HCT116 (cell line): ENCODE measurements at regions not wholly inside any gene's neighbourhood (a gene's known extent, or its start where the extent isn't known, plus 50 kb on each side); places are given as distances from the start of the nearest gene placed in this dataset.

Experiments used
- ATAC-seq: fragments of 200-7000 bp; cut with Tn5 transposase; 2 replicates; pipeline ENCODE4 v1.9.1; 2020; ENCODE audit warnings: mild to moderate bottlenecking, moderate library complexity
- BruUV-seq: library from RNA; stranded (reverse); fragments of 400-500 nt; replicated peaks from 2 replicates; lab custom pipeline; 2021; lab: Mats Ljungman, UMichigan
- CTCF ChIA-PET: fragments of 300-600 bp; sonication (Branson Sonifier 250); formaldehyde crosslinking; loops from one replicate; lab custom pipeline; 2021; ENCODE audit warnings: antibody characterized with exemption; lab: Charles Lee
- POLR2A ChIA-PET: fragments of 300-600, 350-600 bp; sonication (Branson Sonifier 250); formaldehyde crosslinking; loops from one replicate; lab custom pipeline; 2021; ENCODE audit warnings: antibody characterized with exemption; lab: Charles Lee
- RAD21 ChIA-PET, 2 experiments: fragments of 300-600 bp; sonication (Branson Sonifier 250); formaldehyde crosslinking; loops; one replicate each; lab custom pipeline; 2023; ENCODE audit warnings: low total read pairs in 2 of 2; ENCODE audit not compliant: uncharacterized antibody in 2 of 2, unreplicated experiment in 2 of 2, low non-redundant PET in 1 of 2; lab: Charles Lee
- DNase-seq: peaks from one replicate; pipeline ENCODE4 v3.0.0-alpha.2; 2010; ENCODE audit warnings: low read depth, low spot score
- H2AFZ ChIP-seq: fragments of 200-600 bp; shearing (Covaris generic), sonication (generic); 2 replicates; pipeline ENCODE4 v1.6.1; 2017; ENCODE audit warnings: low read depth, mixed run types, mixed read lengths, antibody characterized with exemption, low read length; ENCODE audit not compliant: poor library complexity, severe bottlenecking
- H3K27ac ChIP-seq: 2 replicates; pipeline ENCODE4 v1.5.1; 2012; ENCODE audit warnings: low read depth, low read length
- H3K27me3 ChIP-seq: fragments of 200-600 bp; sonication (generic); 2 replicates; pipeline ENCODE4 v1.6.1; 2016; ENCODE audit warnings: mixed run types, low read length, mixed read lengths; ENCODE audit not compliant: insufficient read depth
- H3K36me3 ChIP-seq, 2 experiments: fragments of 200-500 bp in 1 of 2; fragments of 200-600 bp in 1 of 2; sonication (Bioruptor generic) in 1 of 2; sonication (generic) in 1 of 2; 2 replicates each; pipeline versions ENCODE4 v1.5.1 to v1.6.1; 2014 to 2016; ENCODE audit warnings: low read length in 2 of 2, inconsistent platforms in 1 of 2, mixed read lengths in 1 of 2, mixed run types in 1 of 2; ENCODE audit not compliant: insufficient read depth in 2 of 2, control insufficient read depth in 1 of 2
- H3K4me1 ChIP-seq, 2 experiments: fragments of 200-600 bp in 1 of 2; sonication (generic) in 1 of 2; 2 replicates each; pipeline versions ENCODE4 v1.5.1 to v1.6.1; 2012 to 2017; ENCODE audit warnings: low read length in 2 of 2, inconsistent platforms in 1 of 2, mild to moderate bottlenecking in 1 of 2, mixed read lengths in 1 of 2, mixed run types in 1 of 2, moderate library complexity in 1 of 2; ENCODE audit not compliant: insufficient read depth in 2 of 2, control insufficient read depth in 1 of 2
- H3K4me2 ChIP-seq: fragments of 200-600 bp; sonication (generic); 2 replicates; pipeline ENCODE4 v1.6.1; 2017; ENCODE audit warnings: mixed run types, low read length, mixed read lengths
- H3K4me3 ChIP-seq, 2 experiments: fragments of 200-600 bp in 1 of 2; sonication (generic) in 1 of 2; replicated peaks in 1 of 2; 2 replicates each; pipeline ENCODE4 v1.5.1; 2011 to 2016; ENCODE audit warnings: low read length in 2 of 2, control low read depth in 1 of 2, low read depth in 1 of 2, mild to moderate bottlenecking in 1 of 2, mixed read lengths in 1 of 2, mixed run types in 1 of 2
- H3K79me2 ChIP-seq: fragments of 200-600 bp; sonication (generic); 2 replicates; pipeline ENCODE4 v1.6.1; 2017; ENCODE audit warnings: mild to moderate bottlenecking, mixed run types, low read length, moderate library complexity, mixed read lengths; ENCODE audit not compliant: insufficient read depth
- H3K9ac ChIP-seq: fragments of 200-600 bp; sonication (generic); 2 replicates; pipeline ENCODE4 v1.6.1; 2016; ENCODE audit warnings: low read length, mixed read lengths
- H3K9me2 ChIP-seq: fragments of 200-600 bp; sonication (generic), shearing (Covaris generic); 2 replicates; pipeline ENCODE4 v1.6.1; 2017; ENCODE audit warnings: mixed run types, mild to moderate bottlenecking, moderate library complexity; ENCODE audit not compliant: insufficient read depth
- H3K9me3 ChIP-seq, 2 experiments: fragments of 200-500 bp in 1 of 2; fragments of 200-600 bp in 1 of 2; sonication (Bioruptor generic) in 1 of 2; sonication (generic) in 1 of 2; 2 replicates each; pipeline ENCODE4 v1.6.1; 2014 to 2017; ENCODE audit warnings: low read length in 2 of 2, mixed read lengths in 2 of 2, inconsistent platforms in 1 of 2, low read depth in 1 of 2, mild to moderate bottlenecking in 1 of 2, mixed run types in 1 of 2, moderate library complexity in 1 of 2; ENCODE audit not compliant: control insufficient read depth in 1 of 2, insufficient read depth in 1 of 2
- H4K20me1 ChIP-seq: fragments of 200-600 bp; sonication (generic), shearing (Covaris generic); 2 replicates; pipeline ENCODE4 v1.6.1; 2017; ENCODE audit warnings: mixed run types, mild to moderate bottlenecking, moderate library complexity; ENCODE audit not compliant: insufficient read depth
- CBX3 ChIP-seq: IDR thresholded peaks from 2 replicates; pipeline ENCODE4 v1.6.1; 2012; ENCODE audit warnings: low read depth
- CEBPB ChIP-seq: IDR thresholded peaks from 2 replicates; pipeline ENCODE4 v1.6.1; 2012; ENCODE audit warnings: low read depth
- ELF1 ChIP-seq: IDR thresholded peaks from 2 replicates; pipeline ENCODE4 v1.6.1; 2012; ENCODE audit warnings: low read depth, borderline replicate concordance
- EZH2 ChIP-seq: fragments of 200-600 bp; sonication (generic); IDR thresholded peaks from 2 replicates; pipeline ENCODE4 v1.6.1; 2017; ENCODE audit warnings: antibody characterized with exemption, mixed run types
- FOSL1 ChIP-seq: IDR thresholded peaks from 2 replicates; pipeline ENCODE4 v1.6.1; 2012; ENCODE audit warnings: low read depth
- JUND ChIP-seq: IDR thresholded peaks from 2 replicates; pipeline ENCODE4 v1.6.1; 2012
- POLR2A ChIP-seq: IDR thresholded peaks from 2 replicates; pipeline ENCODE4 v1.7.0; 2011; ENCODE audit warnings: borderline replicate concordance; ENCODE audit not compliant: insufficient read depth, insufficient read length; ENCODE audit errors: extremely low read depth
- POLR2AphosphoS5 ChIP-seq: IDR thresholded peaks from 2 replicates; pipeline ENCODE4 v1.6.1; 2011; ENCODE audit warnings: mild to moderate bottlenecking, low read depth, low read length, moderate library complexity
- RAD21 ChIP-seq: IDR thresholded peaks from 2 replicates; pipeline ENCODE4 v1.6.1; 2012; ENCODE audit warnings: low read depth, mild to moderate bottlenecking
- SP1 ChIP-seq: IDR thresholded peaks from 2 replicates; pipeline ENCODE4 v1.6.1; 2012; ENCODE audit warnings: low read depth
- TCF7L2 ChIP-seq: IDR thresholded peaks from 2 replicates; pipeline ENCODE4 v1.7.0; 2011; ENCODE audit warnings: borderline replicate concordance, inconsistent platforms; ENCODE audit not compliant: insufficient read depth, insufficient read length; ENCODE audit errors: extremely low read depth
- ZFX ChIP-seq: fragments of 450-650 bp; IDR thresholded peaks from 2 replicates; pipeline ENCODE4 v1.6.1; 2017
- ZNF274 ChIP-seq: fragments of 200-500 bp; sonication (Bioruptor generic); IDR thresholded peaks from 2 replicates; pipeline ENCODE4 v1.6.1; 2014; ENCODE audit warnings: mild to moderate bottlenecking, low read depth, low read length, inconsistent platforms
- intact Hi-C: fragments of 100-400 bp; cut with micrococcal nuclease; formaldehyde crosslinking; loops from 2 replicates; pipeline ENCODE4 v1.10.0; 2022
- TF ChIP-seq, protein P1 (sequence below): IDR thresholded peaks from 2 replicates; pipeline ENCODE4 v1.6.1; 2012
- TF ChIP-seq, protein P2 (sequence below), 3 experiments: fragments of 200-600 bp in 1 of 3; sonication (generic) in 1 of 3; IDR thresholded peaks in 2 of 3; conservative IDR thresholded peaks in 1 of 3; 2 replicates each; pipeline ENCODE4 v1.5.1; 2012 to 2017; ENCODE audit warnings: low read depth in 2 of 3, low read length in 2 of 3, antibody characterized with exemption in 1 of 3, borderline replicate concordance in 1 of 3, control low read depth in 1 of 3, mild to moderate bottlenecking in 1 of 3, mixed read lengths in 1 of 3, mixed run types in 1 of 3, moderate library complexity in 1 of 3; ENCODE audit not compliant: insufficient read depth in 1 of 3
- TF ChIP-seq, protein P3 (sequence below): IDR thresholded peaks from 2 replicates; pipeline ENCODE4 v1.6.1; 2011; ENCODE audit warnings: mild to moderate bottlenecking, low read length, moderate library complexity; ENCODE audit not compliant: insufficient replicate concordance; ENCODE audit errors: extremely low read depth

- Histone ChIP-seq H3K4me3 (no peak overlapping the region), H3K9me3 (no peaks in the 10 kb centered on the region), H3K36me3 (no peaks in the 10 kb centered on the region), H3K27me3 (no peaks in the 10 kb centered on the region), H3K4me1 (no peaks in the 10 kb centered on the region), H3K9ac (no peak overlapping the region), H2AFZ (no peak overlapping the region), H3K79me2 (no peaks in the 10 kb centered on the region), H3K9me2 (no peaks in the 10 kb centered on the region), H4K20me1 (no peaks in the 10 kb centered on the region), H3K4me2 (no peak overlapping the region), H3K27ac (no peak overlapping the region)
- DNase-seq (no peak), ATAC-seq (no peak)
- ChIA-PET RAD21 (no interaction called here), CTCF (no interaction called here), POLR2A (no interaction called here)
- TF ChIP-seq, protein P1, sequence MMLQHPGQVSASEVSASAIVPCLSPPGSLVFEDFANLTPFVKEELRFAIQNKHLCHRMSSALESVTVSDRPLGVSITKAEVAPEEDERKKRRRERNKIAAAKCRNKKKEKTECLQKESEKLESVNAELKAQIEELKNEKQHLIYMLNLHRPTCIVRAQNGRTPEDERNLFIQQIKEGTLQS: no peak
- no peak for TF ChIP-seq TCF7L2
- TF ChIP-seq FOSL1: no peak
- TF ChIP-seq CBX3: no peak
- BruUV-seq: no TSS peak
- intact Hi-C loops: no loop called here
Observed at GRCh38 chr6:145266432-145267075, 468.8 kb downstream of the EPM2A start.

- CTCF ChIA-PET: no interaction called here
- no peaks in the 10 kb centered on the region for H3K79me2 ChIP-seq
- DNase-seq (no peak), ATAC-seq (no peak)
- no peaks in the 10 kb centered on the region for H4K20me1 ChIP-seq
- no peak overlapping the region for H3K4me2 ChIP-seq
- no peaks in the 10 kb centered on the region for H3K9me2 ChIP-seq
- H3K9me3 ChIP-seq: no peaks in the 10 kb centered on the region
- no peaks in the 10 kb centered on the region for H3K27me3 ChIP-seq
- no TSS peak for BruUV-seq
- RAD21 ChIA-PET: no interaction called here
- H3K4me3 ChIP-seq: no peak overlapping the region
- no peak for TF ChIP-seq SP1
- TF ChIP-seq, protein P2, sequence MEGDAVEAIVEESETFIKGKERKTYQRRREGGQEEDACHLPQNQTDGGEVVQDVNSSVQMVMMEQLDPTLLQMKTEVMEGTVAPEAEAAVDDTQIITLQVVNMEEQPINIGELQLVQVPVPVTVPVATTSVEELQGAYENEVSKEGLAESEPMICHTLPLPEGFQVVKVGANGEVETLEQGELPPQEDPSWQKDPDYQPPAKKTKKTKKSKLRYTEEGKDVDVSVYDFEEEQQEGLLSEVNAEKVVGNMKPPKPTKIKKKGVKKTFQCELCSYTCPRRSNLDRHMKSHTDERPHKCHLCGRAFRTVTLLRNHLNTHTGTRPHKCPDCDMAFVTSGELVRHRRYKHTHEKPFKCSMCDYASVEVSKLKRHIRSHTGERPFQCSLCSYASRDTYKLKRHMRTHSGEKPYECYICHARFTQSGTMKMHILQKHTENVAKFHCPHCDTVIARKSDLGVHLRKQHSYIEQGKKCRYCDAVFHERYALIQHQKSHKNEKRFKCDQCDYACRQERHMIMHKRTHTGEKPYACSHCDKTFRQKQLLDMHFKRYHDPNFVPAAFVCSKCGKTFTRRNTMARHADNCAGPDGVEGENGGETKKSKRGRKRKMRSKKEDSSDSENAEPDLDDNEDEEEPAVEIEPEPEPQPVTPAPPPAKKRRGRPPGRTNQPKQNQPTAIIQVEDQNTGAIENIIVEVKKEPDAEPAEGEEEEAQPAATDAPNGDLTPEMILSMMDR (IDR thresholded peaks at IDR 0.05 in 2 of 3, conservative IDR thresholded peaks at IDR 0.05 in 1 of 3; ENCODE audit: borderline replicate concordance in 1 of 3, insufficient read depth in 1 of 3, low read depth in 2 of 3, low read length in 2 of 3): no peak
- no peak for TF ChIP-seq ELF1
- TF ChIP-seq ZFX: no peak
- no peak for TF ChIP-seq POLR2A
- TF ChIP-seq, protein P3, sequence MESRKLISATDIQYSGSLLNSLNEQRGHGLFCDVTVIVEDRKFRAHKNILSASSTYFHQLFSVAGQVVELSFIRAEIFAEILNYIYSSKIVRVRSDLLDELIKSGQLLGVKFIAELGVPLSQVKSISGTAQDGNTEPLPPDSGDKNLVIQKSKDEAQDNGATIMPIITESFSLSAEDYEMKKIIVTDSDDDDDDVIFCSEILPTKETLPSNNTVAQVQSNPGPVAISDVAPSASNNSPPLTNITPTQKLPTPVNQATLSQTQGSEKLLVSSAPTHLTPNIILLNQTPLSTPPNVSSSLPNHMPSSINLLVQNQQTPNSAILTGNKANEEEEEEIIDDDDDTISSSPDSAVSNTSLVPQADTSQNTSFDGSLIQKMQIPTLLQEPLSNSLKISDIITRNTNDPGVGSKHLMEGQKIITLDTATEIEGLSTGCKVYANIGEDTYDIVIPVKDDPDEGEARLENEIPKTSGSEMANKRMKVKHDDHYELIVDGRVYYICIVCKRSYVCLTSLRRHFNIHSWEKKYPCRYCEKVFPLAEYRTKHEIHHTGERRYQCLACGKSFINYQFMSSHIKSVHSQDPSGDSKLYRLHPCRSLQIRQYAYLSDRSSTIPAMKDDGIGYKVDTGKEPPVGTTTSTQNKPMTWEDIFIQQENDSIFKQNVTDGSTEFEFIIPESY: no peak
- TF ChIP-seq POLR2AphosphoS5: no peak
- no peak for TF ChIP-seq TCF7L2
- TF ChIP-seq ZNF274: no peak
- no peak for TF ChIP-seq RAD21
- TF ChIP-seq JUND: no peak
- no peak for TF ChIP-seq CBX3
- TF ChIP-seq CEBPB: no peak
- TF ChIP-seq EZH2: no peak
- H3K9ac ChIP-seq: no peak overlapping the region
- no peaks in the 10 kb centered on the region for H3K36me3 ChIP-seq
- POLR2A ChIA-PET: no interaction called here
- H2AFZ ChIP-seq: no peak overlapping the region
- no peak overlapping the region for H3K27ac ChIP-seq
- no peaks in the 10 kb centered on the region for H3K4me1 ChIP-seq
- intact Hi-C loops: no loop called here
Observed at GRCh38 chr6:145267076-145267867, 468.0 kb downstream of the EPM2A start.
